ENCODE measurements at regions not wholly inside any gene's neighbourhood (a gene's known extent, or its start where the extent isn't known, plus 50 kb on each side); places are given as distances from the start of the nearest gene placed in this dataset.

DNA sequence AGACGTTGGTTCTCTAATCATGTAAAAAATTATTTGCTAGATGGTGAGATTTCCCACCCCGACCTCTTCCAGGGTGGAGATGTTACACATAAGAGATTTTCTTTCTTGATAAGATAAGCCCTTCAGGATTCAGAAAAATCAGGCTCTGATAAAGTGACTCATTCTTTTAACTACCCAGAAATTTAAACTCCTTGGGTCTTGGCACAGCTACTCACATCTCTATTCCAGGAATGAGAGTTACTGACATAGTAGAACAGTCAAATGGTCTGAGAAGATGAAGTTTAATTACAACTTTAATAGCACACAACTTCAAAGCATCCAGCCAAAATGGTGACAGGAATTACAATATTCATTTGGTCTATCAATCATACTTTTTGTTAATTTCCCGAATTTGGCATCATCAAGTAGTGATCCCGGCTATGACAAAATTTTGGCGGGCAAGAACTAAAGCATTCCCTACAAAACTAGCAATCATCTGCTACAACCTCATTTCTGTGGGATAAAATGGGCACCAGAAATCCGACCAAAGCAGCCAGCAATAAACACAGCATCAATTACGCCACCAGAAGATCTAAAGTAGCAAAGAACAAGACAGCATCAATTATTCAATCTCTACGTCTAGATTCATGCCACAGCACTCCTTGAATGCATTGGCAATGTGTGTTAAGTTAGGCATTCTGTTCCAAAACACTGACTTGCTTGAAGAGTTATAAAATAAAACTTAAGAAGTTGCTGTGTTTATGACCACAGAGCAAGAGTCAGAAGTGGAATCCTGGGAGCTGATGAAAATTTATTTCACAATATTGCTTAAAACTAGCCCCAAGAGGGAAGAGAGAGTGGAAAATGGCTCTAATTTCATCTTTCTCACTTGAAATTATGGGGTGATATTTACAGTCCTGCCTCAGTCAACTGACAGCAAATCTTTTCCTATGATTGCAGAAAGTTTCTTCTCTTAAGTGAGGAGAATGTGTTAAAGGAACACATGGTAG, 565.7 kb upstream of the ANKRD30A start:
- Histone ChIP-seq H3K27me3 (ENCODE audit: insufficient read depth, low read depth, severe bottlenecking) (no peaks in the 10 kb centered on the region), H3K9me3 (ENCODE audit: severe bottlenecking) (no peaks in the 10 kb centered on the region), H3K4me3 (ENCODE audit: low read depth, low read length) (no peak overlapping the region), H3K27ac (no peak overlapping the region), H3K36me3 (no peaks in the 10 kb centered on the region)
- TF ChIP-seq, protein P1, sequence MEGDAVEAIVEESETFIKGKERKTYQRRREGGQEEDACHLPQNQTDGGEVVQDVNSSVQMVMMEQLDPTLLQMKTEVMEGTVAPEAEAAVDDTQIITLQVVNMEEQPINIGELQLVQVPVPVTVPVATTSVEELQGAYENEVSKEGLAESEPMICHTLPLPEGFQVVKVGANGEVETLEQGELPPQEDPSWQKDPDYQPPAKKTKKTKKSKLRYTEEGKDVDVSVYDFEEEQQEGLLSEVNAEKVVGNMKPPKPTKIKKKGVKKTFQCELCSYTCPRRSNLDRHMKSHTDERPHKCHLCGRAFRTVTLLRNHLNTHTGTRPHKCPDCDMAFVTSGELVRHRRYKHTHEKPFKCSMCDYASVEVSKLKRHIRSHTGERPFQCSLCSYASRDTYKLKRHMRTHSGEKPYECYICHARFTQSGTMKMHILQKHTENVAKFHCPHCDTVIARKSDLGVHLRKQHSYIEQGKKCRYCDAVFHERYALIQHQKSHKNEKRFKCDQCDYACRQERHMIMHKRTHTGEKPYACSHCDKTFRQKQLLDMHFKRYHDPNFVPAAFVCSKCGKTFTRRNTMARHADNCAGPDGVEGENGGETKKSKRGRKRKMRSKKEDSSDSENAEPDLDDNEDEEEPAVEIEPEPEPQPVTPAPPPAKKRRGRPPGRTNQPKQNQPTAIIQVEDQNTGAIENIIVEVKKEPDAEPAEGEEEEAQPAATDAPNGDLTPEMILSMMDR (IDR thresholded peaks at IDR 0.05; ENCODE audit: low read depth, low read length) = no peak
- DNase-seq = no peak

DNA sequence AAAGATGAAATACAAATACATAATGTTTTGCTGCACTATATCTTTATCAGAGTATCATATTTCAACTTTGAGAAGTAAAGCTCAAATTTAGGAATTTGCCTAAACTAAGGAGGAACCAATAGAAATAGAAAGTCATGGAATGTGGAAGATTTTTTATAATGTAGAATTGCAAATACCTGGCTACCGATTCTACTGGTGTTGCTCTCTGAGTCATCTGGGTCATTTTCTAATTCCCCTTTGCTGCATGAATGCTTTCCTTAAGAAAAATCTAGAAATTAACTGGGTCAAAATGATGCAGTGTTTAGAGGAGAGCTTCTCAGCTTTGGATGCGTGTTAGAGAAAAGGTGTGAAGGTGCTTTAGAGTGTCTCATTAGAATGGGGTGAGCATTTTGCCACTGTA, 568.9 kb upstream of the ANKRD30A start:
- Histone ChIP-seq H3K36me3 (no peaks in the 10 kb centered on the region), H3K4me3 (ENCODE audit: low read depth, low read length) (no peak overlapping the region), H3K27me3 (ENCODE audit: insufficient read depth, low read depth, severe bottlenecking) (no peaks in the 10 kb centered on the region), H3K9me3 (ENCODE audit: severe bottlenecking) (no peaks in the 10 kb centered on the region), H3K27ac (no peak overlapping the region)
- TF ChIP-seq, protein P1 (IDR thresholded peaks at IDR 0.05; ENCODE audit: low read depth, low read length) = no peak
- DNase-seq = no peak

DNA sequence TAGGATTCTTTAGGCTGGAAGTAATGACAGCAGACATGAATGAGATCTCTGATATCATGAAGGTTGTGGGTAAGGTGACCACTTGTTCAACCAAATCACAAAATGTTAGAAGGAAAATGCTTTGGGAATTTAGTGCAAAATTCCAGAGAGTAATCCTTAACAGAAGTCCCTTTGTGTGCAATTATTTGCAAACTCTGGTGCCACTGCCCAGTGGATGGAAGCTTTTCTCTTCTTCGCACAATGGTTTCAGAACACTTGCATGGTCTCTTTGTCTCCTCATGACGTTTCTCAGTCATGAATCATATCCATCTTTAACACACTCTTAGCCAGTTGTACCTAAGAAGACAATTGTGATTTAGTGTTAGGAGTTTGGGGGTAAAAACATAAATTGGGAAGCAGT, 570.4 kb upstream of the ANKRD30A start:
- H3K9me3 ChIP-seq (ENCODE audit: severe bottlenecking) = no peaks in the 10 kb centered on the region
- TF ChIP-seq, protein P1 (IDR thresholded peaks at IDR 0.05; ENCODE audit: low read depth, low read length) = no peak
- H3K27ac ChIP-seq = no peak overlapping the region
- DNase-seq = no peak
- H3K27me3 ChIP-seq (ENCODE audit: insufficient read depth, low read depth, severe bottlenecking) = no peaks in the 10 kb centered on the region
- no peak overlapping the region for H3K4me3 ChIP-seq (ENCODE audit: low read depth, low read length)
- H3K36me3 ChIP-seq = no peaks in the 10 kb centered on the region

DNA sequence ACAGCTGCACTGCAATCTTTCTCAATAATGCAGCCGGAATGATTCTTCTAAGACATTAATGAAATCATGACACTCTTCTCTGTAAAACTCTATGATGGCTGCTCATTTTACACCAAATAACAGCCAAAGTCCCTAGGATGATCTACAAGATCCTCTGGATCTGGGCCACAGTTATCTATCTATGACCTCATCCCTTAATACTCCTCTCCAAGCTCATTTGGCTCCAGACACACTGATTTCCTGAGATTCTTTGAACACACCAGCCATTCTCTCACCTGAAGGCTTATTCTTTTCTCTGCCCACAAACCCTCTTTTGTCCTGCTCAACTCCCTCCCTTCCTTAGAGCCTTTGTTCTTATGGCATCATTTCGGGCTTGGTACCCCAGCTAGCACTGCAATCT, 577.4 kb upstream of the ANKRD30A start:
- TF ChIP-seq, protein P1 (IDR thresholded peaks at IDR 0.05; ENCODE audit: low read depth, low read length) = no peak
- no peak for DNase-seq
- Histone ChIP-seq H3K4me3 (ENCODE audit: low read depth, low read length) (no peak overlapping the region), H3K36me3 (no peaks in the 10 kb centered on the region), H3K27me3 (ENCODE audit: insufficient read depth, low read depth, severe bottlenecking) (no peaks in the 10 kb centered on the region), H3K9me3 (ENCODE audit: severe bottlenecking) (no peaks in the 10 kb centered on the region), H3K27ac (no peak overlapping the region)

DNA sequence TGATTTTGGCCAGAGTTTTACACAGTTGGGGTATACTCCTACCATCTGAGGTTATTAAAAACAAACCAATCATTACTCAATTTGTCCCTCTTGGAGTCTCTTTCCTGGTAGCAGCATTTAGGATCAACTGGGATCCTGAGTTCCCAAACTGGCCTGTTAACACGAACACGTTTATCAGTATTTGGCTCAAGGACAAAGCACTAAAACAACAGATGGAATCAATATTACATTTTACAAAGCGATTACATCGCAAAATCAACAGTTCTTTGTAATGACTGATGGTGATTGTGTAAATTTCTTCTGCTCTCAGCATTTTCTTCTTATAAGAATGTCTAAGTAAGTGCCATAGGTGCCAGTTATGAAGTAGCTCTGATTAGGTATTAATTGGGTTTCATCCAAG, 582.9 kb upstream of the ANKRD30A start:
- Histone ChIP-seq H3K9me3 (ENCODE audit: severe bottlenecking) (no peaks in the 10 kb centered on the region), H3K27me3 (ENCODE audit: insufficient read depth, low read depth, severe bottlenecking) (no peaks in the 10 kb centered on the region), H3K4me3 (ENCODE audit: low read depth, low read length) (no peak overlapping the region), H3K36me3 (no peaks in the 10 kb centered on the region), H3K27ac (no peak overlapping the region)
- TF ChIP-seq, protein P1 (IDR thresholded peaks at IDR 0.05; ENCODE audit: low read depth, low read length) = no peak
- DNase-seq = no peak
